Urothelium cell line (cell line): ENCODE measurements at regions not wholly inside any gene's neighbourhood (a gene's known extent, or its start where the extent isn't known, plus 50 kb on each side); places are given as distances from the start of the nearest gene placed in this dataset.
A peak's percentile ranks its signal among the peaks of the same experiment; 100 is the strongest.

Experiments
- DNase-seq: peaks from one replicate; pipeline ENCODE4 v3.0.0; 2011; ENCODE audit warnings: low spot score, mixed read lengths
- FAIRE-seq: peaks from 2 replicates; lab custom pipeline; 2011; peaks lifted over from hg19 to GRCh38; lab: Jason Lieb, UNC

DNA sequence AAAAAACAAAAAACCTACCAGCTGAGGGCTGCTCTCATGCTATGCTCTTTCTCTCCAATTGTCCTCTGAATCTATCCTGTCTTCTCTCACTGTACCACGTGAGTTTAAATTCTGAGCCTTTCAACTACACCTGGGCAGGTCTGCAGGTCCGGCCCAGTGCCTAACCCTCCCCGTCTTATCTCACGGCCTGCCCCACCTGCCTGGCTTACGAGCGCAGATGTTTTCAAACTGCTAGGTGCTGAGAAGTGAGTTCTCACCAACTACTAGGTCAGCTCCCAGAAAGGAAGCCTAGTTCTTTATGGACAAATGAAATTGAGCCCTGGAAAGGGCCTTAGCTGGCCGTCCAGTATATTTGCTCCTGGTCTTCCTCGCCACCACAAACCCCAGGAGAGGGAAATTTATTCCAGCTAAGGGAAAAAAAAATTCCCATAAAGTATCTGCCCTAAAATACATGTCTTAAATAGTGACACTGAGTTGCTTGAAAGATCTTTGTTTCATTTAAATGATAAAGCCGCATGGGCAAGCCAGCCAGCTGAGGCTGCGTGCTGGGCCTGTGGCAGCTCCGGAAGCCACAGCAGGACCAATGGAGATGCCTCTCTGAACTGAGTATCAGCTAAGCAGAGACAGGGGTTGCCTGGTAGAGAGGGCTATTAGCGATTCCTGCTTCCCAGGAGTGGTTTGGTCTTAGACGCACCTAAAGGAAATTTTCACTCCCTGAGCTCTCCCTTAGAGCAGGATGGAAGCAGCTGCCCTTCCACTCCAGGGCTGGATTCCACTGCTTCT lies 92.5 kb upstream of the NCK2 start:
- FAIRE-seq = no peak
- no peak for DNase-seq

DNA sequence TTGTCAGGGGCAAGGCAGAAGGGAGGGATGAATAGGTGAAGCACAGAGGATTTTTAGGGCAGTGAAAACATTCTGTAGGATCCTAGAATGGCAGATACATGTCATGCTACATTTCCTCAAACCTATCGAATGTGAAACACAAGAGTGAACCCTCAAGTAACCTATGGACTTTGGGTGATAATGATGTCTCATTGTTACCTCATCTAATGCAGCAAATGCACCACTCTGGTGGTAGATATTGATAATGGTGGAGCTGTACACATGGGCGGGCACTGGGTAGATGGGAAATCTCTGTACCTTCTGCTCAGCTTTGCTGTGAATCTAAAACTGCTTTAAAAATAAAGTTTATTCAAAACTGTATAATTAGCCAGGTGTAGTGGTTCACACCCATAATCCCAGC lies 95.2 kb upstream of the NCK2 start:
- FAIRE-seq = no peak
- no peak for DNase-seq

GRCh38 chr2:105647731-105648130 lies 97.0 kb upstream of the NCK2 start:
- DNase-seq = no peak
- no peak for FAIRE-seq

GRCh38 chr2:105646774-105647076 lies 98.0 kb upstream of the NCK2 start:
- no peak for FAIRE-seq
- DNase-seq = no peak

DNA sequence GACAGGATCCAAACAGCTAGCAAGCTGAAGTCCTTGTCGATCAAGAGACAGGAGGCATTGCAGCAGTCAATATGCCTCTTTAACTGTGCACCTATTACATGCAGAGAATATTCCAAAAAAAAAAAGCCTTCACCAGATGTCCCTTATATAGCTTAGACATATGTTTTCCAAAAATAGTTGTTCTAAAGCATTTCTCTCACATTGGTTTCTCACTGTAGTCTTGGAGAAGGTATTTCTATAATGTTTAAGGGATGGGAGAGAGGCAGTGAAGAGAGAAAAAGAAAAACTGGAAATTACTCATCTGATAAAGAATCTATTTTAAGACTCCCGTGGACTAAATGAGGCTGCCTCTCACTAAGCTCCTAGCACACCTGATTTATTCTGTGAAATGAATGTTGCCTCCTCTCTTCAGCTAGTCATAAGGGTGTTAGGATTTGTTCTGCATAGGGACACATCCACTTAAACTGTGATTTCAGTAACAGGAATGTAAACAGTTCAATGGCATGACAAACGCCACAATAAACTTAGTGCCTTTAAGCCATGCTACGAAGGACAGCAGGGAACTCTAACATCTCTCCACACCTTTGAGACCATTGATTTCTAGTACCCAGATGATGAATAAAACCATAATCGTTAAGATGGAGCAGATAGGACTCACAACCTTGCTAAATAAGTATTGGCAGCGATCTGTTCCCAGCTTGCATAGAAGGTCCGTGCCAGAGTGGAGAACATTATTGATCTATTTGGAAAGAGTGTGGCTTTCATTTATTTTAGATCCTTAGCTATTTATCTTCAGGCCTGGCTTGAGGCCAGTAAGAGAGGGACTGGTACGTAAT lies 98.6 kb upstream of the NCK2 start:
- no peak for DNase-seq
- FAIRE-seq = no peak

GRCh38 chr2:105645031-105645937 lies 99.4 kb upstream of the NCK2 start:
- FAIRE-seq = no peak
- no peak for DNase-seq

DNA sequence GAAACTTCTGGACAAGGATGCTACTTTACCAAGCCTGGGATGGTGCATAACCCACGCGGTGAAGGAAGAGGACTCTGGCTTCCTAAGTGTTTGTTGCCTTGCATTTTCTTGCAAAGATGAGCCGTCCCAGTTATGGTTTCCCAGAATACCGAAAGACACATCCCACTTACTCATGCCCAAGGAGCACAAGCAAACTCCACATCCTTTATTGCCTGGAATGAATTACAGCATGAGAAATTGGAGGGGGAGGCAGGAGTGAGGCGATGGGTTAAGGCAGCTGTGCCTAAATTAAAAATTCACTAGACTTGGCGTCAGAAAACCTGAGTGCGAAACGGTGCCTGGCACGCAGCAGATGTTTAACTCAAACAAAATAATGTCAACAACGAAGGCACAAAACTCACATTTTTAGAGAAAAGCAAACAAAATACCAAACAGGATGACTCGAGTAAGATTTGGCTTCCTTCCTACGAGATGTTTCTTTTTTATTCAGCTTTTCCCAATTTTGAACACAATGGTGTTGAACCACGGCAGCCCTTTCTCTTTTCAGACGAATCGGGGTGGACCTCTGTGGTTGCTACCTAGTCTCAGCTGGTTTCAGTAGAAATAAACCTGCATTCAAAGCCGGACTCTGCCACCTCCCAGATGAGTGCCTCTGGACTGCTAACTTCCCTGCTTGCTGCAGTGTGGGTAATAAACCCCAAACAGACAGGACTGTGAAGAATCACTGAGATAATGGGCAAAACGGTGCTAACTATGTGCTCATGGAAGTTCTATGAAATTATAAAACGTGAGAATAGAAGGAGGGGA lies 100.3 kb upstream of the NCK2 start:
- DNase-seq (peak; percentile 45), FAIRE-seq (peak; percentile 65)

DNA sequence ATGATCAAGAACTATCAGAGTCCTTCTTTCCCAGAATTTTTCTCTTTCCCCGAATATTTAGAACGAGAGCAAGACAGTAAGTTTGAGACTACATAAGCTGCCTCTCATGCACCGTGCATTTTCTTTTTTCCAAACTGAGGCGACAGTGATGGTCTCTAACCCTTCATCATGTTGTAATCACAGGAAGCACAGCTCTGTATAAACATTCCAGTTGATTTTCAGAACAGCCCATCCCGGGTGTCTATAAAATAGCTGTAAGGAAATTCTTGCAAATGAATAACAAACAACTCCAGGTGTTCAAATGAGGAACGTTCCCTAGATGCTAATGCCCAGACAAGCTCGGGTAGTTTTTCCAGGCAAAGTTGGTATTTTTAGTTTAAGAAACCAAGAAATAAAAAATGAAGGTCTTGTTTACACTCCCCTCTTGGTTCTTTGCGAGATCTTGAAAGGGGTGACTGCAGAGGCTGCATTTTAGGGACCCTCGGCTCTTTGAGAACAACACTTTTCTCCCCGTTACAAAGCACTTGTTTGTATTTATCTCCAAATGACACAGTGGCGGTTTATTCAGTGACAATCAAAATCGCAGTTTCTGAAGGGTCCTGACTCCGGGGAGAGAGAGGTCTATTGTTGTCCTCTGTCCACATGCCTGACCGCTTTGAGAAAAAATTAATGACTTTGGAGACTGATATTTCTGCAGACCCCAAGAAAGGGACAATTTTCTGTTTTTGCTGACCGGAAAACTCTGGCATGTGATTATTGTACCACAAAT lies 101.1 kb upstream of the NCK2 start:
- no peak for DNase-seq
- FAIRE-seq = no peak

DNA sequence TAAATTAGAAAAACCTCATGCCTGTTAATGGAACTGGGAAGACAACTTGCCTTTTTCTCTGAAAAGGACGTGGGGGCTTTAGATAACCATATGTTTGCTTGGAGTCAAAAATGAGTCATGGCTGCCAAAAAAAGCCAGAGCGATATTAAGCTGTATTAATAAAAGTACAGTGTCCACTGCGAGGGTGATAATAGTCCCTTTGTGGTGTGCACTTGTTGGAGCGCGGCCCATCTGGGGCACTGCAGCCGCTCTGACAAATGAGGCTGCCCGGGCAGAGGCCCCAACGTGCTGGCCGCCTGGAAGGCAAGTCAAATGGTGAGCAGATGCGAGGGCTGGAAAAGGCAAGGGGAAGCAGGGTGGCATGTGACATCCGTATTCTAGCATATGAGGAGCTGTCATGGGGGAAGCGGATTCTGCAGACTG lies 103.3 kb upstream of the NCK2 start:
- FAIRE-seq (no peak), DNase-seq (no peak)

- DNase-seq (no peak), FAIRE-seq (no peak)
Measured at GRCh38 chr2:105640246-105640645, 104.5 kb upstream of the NCK2 start.

DNA sequence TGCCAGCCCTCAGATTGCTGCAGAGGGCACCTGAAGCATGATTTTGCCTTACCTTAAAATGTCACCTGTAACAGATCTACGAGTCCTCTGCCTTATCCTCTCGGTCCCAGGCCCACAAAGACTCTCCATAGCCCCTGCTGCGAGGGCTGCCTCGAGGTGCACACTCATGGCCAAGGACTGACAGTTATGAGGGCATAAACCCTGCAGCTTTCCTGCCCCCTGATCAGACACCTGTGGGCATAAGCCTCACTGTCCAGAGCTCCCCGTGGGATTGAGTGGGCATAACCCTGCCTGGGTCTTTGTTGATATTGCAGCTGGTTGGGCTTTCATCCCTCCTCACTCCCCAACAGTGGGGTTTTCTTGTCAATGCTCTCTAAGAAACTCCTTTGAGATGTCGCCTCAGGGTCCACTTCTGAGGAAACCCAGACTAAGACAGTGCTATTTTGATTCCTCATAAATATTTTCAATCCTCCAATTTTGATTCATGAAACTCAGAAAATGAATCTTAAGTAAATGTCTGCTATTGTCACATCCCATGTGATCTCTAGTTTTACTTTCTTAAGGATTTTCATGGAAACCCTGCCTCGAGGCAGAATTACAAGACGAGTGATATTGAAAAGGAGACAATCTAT lies 108.5 kb upstream of the NCK2 start:
- DNase-seq = no peak
- FAIRE-seq = no peak

- FAIRE-seq (no peak), DNase-seq (no peak)
Measured at GRCh38 chr2:105635564-105635963, 109.1 kb upstream of the NCK2 start.

DNA sequence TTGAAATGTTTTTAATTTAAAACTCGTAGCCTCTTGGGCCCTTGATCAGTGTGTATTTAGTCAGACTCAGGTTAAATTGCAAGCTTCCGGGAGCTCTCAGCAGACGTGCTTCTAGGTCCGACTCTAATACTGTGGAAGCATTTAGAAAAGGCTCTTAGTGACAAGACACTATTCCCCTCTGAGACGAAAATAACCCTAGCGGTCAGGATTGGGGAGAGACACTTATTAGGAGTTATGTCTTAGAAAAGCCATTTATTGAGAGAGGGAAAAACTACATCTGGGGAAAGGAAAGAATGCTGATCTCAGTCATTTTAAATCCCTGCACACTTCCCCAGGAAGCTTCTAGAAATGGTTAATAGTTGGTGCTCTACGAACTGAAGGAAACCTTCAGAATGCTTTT lies 110.5 kb upstream of the NCK2 start:
- no peak for FAIRE-seq
- no peak for DNase-seq

DNA sequence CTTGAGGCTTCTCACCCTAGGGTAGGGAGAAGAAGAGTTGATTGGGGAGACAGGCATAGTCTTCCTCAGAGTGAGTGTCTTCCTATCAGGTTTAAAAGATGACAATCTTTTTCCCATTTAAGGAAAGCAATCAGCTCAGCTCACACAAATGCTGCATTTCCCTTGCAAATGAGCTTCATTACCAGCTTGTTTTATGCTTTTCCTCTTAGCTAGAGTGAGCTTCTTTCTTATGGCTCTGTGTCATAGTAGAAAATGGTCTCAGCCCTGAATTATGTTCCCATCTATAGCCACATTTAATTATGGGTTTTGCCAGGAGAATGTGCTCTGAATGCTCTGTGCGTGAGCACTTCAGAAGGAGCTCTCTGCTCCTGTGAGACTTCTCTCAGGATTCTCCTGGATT lies 112.8 kb upstream of the NCK2 start:
- FAIRE-seq = no peak
- no peak for DNase-seq

DNA sequence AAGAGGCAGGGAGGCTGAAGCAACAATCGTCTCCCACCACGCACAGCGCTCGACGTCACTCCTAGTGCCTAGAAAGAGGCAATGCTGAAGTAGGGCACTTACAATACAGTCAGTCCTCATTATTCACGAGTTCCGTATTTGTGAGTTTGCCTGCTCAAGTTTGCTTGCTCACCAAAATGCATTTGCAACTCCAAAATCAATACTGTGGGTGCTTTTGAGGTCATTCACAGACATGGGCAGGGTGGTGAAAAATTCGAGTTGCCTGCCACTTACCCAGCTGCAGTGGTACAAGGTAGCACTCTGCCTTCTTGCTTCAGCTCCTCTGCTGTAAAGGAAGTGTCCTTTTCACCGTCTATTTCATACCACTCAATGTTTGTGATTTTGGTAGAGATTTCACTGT lies 113.7 kb upstream of the NCK2 start:
- DNase-seq (no peak), FAIRE-seq (no peak)

- no peak for FAIRE-seq
- no peak for DNase-seq
Measured at GRCh38 chr2:105629634-105630033, 115.1 kb upstream of the NCK2 start.

DNA sequence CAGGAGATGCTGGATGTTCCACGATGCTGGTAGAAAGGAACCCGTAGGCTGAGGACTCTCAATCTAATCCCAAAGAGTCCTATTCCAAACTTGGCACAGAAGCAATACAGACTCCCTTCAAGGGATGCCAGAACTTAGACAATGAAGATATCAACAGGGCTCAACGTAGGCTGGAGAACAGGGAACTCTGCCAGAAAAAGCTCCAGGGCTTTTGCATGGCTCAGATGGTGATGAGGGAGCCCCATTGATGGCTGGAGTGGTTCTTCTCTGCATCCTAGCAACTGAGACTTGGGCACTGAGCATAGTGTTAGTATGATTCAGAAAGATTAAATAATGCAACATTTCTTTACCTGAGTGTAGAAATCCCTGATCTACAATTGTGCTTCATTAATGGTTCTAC lies 117.2 kb upstream of the NCK2 start:
- no peak for FAIRE-seq
- no peak for DNase-seq

DNA sequence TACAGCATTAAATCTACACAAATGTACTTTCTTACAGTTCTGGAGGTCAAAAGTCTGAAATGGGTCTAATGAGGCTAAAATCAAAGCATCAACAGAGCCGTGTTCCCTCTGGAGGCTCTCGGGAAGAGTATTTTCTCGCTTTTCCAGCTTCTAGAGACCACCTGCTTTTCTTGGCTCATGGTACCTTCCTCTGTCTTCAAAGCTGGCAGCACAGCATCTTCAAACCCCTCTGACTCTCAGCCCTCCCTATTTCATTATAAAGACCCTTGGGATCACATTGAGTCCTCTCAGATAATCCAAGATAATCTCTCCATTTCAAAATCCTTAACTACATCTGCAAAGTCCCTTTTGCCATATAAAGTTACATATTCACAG lies 117.8 kb upstream of the NCK2 start:
- DNase-seq (no peak), FAIRE-seq (no peak)

GRCh38 chr2:105626212-105626965 lies 118.3 kb upstream of the NCK2 start:
- DNase-seq (no peak), FAIRE-seq (no peak)
